HEK293 (cell line): ENCODE measurements at regions not wholly inside any gene's neighbourhood (a gene's known extent, or its start where the extent isn't known, plus 50 kb on each side); places are given as distances from the start of the nearest gene placed in this dataset.

Experiments
- CTCF ChIP-seq: fragments of 450-650 bp; formaldehyde crosslinking; IDR thresholded peaks from 2 replicates; pipeline ENCODE4 v1.5.1; 2016; ENCODE audit warnings: missing biosample characterization, missing genetic modification characterization
- REST ChIP-seq: fragments of 450-650 bp; formaldehyde crosslinking; IDR thresholded peaks from 2 replicates; pipeline ENCODE4 v1.5.1; 2016; ENCODE audit warnings: missing biosample characterization, missing genetic modification characterization

GRCh38 chr17:74070374-74070773 is 133.1 kb upstream of the RPL38 start:
- TF ChIP-seq CTCF (tag by site-specific recombination), result no peak
- TF ChIP-seq REST (tag by site-specific recombination), result no peak
